ENCODE measurements at regions not wholly inside any gene's neighbourhood (a gene's known extent, or its start where the extent isn't known, plus 50 kb on each side); places are given as distances from the start of the nearest gene placed in this dataset.
"Not testable (repeated sequence)": the region's sequence is repeated elsewhere in the genome, so short reads cannot be mapped to it uniquely, and the experiment has no call there.

DNA sequence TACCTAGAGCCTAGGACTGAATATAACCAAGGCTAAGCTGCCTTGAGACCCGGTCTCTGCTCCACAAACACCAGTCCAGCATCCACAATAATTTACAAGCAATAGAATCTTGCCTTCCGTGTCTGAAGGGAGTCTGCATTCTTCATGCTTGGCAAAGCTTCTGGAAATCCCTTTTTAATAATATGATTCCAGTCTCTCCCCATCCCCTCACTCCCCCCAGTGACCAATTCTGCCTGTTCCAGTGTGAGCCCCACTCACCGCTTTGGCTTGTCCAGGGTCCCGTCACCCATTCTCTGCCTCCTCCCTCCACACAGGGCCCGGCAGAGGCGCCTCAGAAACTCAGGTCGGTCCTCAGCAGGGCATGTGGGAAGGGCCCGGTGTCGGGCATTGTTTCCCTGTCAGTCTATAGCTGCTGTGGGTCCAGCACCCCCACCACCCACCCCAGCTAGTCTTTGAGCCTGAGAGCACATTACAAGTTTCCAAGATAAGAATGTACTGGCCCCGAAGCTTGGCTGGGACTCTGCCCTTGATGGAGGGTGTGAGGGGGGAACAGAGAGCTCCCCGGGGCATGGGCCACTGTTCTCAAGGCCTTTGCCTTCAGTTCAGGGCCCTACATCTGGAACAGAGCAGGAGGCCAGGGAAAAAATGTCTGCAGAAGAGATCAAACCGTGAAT, 129.7 kb upstream of the MYCN start:
- no peak for DNase-seq

DNA sequence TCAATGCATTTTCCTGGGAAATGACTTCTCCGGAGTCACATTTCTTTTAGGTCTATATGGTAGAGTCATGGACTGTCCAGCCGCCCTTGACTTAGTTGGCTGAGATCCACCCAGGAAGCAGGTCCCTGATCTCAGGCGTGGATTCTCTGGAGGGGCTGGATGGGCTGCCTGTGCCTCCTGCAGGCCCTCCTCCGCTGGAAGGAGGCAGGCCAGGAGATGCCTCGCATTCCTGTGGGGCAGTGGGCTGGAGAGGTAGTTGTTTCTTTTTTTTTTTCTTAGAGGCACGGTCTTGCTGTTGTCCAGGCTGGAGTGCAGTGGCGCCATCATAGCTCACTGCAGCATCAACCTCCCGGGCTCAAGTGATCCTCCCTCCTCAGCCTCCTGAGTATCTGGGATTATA, 129.0 kb upstream of the MYCN start:
- no peak for DNase-seq

DNA sequence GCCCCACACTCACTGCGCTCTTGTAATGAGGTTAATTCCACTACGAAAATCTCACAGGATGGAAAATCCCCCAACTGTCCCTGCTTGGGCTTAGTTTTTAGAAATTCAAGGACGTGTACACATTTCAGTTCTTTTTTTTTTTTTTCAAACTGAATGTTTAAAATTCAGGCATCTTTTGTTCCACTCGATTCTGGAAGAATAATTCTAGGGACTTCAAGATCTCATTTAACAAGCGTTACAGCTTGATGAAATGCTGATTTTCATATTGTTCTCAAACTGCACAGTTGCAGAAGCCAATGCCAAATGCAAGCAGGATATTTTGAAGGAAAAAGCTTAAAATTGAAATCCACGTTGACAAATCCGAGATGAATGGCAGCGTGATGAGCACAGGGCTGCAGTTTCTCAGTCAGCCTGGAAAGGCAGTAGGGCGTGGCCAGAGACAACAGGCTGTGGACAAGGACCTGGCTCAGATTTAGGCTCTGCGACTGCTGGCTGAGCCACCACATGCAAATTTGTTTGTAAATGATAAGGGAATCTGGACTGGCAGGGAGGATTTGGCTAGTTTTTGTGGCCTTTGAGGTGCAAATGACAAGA, 128.1 kb upstream of the MYCN start:
- DNase-seq = no peak

- DNase-seq = no peak
Observed at GRCh38 chr2:15813481-15814266, 126.7 kb upstream of the MYCN start.

DNA sequence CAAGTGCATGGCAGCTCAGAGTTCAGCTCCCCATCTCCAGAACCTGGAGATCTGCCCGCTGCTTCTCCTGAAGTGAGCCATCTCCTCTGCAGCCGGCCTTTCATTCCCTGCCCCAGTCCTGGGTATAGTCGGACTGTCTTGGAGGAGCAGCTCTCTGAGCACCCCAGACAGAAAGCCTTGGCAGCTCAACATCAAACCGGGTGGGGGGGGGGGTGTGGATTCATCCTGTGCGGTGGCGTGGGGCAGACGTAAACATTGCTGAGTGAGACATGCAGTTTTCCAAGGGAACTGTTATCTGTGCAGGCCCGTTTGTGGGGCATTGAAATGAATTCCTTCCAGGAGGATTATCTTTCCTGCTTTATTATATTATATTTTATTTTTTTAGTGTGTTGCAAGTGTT, 125.9 kb upstream of the MYCN start:
- no peak for DNase-seq

- DNase-seq = no peak
Observed at GRCh38 chr2:15814946-15815345, 125.4 kb upstream of the MYCN start.

GRCh38 chr2:15816226-15816625, 124.1 kb upstream of the MYCN start:
- DNase-seq = no peak

DNA sequence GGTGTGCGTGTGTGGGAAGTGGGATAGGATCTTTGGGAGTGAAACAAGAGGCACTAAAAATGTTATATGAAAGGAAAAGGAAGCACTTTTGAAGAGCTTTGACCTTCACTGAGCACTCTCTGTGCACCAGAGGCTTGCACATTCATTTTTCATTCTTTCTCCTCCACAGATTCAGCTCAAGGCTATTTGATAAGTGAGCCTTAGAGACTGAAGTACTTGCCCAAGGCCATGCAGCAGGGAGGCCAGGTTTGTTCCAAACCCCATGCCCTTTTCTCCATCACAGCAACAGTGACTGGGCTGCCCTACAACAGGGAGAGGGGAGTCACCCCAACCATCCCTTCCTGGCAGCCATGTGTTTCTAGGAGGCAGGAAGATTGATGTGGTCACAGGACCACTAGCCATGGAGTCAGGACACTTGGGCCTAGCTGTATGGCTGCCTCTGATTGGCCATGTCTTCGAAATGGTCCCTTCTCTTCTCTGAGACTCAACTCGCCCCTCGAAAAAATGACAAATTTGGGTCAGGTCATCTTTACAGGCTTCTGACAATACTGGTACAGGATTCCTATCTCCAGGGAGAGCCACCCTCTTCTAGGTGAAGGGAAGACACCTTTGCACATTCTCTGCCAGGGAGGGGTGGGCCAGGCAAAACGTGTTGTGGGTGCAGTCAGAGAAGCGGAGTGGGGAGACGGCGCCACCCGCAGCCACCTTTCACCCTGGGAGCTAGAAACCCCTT, 123.5 kb upstream of the MYCN start:
- DNase-seq = no peak

DNA sequence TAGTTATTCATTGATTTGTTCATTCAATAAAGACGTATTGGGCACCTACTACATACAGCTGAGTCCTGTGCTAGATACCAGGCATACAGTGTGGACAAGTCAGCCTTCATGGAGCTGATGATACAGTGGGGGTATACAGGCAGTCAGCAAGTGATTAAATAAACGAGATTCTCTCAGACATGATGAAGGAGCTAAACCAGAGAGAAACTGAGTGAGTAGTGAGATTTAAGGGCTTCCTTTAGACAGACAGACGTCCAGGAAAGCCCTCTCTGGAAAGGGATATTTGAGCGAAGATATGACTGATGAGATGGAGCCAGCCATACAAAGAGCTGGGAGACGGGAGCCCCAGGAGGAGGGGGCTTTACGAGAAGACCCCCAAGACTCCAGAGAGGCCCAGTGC, 122.6 kb upstream of the MYCN start:
- no peak for DNase-seq

DNA sequence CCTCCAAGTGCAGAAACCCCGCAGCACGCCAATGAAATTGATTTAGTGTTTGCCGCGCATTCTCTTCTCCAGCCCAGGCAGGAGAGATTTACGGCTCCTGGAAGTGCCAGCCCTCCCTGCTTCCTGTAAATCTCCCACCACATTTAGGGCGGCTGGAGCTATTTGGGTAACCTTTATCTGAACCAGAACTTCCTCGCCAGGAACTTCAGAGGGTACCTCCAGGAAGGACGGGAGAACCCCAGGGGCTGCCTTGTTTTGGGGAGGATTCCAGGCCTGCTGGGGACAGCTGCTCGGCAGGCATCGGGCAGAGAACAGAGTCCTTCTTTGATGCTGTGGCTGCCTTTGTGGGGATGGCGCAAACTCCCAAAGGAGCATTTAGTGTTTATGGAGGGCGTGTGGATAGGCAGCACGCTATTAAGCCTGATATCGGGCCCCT, 122.0 kb upstream of the MYCN start:
- no peak for DNase-seq

DNA sequence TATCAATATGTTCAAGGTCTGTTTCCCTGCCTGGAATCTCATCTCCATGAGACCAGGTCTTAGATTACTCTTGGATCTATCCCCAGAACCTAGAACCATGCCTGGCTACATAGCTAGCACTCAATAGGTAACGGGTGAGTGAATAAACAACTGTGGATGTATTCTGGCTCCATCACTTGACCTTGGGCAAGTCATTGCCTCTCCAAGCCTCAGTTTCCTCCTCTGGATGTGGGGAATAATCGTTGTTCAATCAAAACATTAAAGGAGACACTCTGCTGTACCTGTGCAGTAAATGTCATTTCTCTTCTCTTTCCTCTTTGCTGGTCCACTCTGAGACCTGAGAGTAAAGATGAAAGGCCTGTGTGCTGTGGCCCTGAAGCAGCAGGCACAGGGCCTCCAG, 121.5 kb upstream of the MYCN start:
- DNase-seq = no peak

- DNase-seq = no peak
Observed at GRCh38 chr2:15819562-15820256, 120.6 kb upstream of the MYCN start.

DNA sequence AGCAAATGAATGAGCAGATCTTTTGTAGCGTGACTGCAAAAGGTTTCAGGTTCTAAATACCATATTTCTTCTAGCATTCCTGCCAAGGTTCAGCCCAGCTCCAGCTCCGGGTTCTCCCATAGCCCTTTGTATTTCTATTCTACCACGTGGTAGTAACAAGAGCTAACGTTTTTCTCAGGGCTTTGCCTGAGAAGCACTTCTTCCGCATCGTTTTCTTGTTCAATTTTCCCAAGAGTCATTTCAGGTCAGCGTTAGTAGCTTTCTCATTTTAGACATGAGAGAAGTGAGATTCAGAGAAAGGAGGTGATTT, 120.1 kb upstream of the MYCN start:
- DNase-seq = no peak

GRCh38 chr2:15820927-15821326, 119.4 kb upstream of the MYCN start:
- DNase-seq = no peak

- no peak for DNase-seq
Observed at GRCh38 chr2:15822151-15823044, 118.0 kb upstream of the MYCN start.

DNA sequence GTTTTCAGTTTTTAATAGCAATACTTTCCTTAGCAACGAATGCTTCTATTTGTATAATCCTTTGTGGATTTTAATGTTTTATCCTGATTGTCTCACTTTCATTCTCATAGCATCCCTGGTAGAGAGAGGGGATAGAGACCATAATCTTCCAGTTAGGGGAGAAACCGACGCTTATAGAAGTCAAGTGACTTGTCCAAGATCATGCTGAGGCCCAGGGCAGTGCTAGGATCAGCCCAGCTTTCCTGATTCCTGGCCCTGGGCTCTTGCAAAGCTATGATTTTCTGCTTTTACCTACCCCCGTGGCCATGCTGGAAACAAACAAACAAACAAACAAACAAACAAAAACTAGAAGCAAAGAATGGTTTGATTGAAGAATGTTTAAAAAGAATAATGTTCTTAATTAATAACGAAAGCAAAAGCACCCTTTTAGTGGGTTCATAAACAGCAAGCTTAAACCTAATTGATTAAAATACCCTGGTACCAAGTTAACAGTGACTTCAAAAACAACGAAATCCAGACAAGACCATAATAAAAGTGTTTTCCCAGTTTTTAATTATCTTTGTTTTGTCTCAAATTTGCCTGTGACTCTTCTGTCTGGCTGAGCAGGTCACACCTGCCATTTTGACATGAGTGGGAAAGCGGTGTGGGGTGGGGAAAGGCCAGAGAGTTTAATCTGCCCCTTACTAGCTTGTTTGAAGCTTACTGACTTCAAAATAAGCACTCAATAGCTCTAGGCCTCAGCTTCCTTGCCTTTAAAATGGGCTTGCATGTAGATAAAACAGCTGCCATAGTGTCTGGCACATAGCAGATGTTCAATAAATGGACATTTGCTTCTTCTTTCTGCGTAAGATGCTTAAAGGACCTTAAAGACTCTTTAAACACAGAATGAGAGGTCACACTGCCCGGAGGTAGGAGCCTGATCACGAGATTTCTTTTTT, 116.6 kb upstream of the MYCN start:
- no peak for DNase-seq

- not testable (repeated sequence) for DNase-seq
Observed at GRCh38 chr2:15824467-15824866, 115.9 kb upstream of the MYCN start.

- no peak for DNase-seq
Observed at GRCh38 chr2:15825276-15825980, 114.9 kb upstream of the MYCN start.

DNA sequence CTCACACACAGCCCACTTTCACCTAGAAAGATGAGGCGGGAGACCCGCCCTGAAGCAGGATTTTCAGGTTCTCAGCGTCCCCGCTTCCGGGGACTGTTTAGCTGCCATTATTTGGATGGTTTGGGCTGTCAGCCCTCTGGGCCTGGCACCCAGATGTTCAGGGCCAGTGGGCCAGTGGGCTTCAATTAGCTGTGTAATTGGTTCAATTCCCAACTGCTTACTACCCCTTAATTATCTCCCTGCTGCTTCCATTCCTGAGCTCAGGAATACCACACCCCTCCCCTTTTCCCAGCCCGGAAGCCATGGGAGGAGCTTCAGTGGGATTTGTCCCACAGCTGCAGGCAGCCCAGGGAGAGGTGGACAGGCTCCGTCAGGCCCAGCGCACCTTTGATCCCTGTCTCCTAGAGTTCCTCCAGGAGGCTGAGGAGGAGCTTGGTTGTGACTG, 114.1 kb upstream of the MYCN start:
- DNase-seq = no peak

DNA sequence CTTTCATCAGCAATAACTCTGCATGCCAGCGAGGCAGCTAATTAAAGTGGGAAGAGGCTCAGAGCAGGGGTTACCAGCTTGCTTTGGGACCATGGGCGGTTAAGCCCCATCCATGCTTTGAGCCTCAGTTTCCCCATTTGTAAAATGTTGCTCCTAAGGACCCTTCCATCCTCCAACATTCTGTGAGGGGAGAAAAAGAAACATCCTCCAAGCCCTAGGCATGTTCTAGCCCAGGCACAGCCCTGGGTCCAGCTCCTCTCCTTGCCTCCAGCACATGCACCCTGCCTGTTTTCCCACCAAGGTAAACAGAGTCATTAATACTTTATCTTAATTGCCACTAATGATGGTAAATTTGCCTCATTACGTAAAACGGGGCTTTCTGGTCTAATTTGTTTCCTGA, 113.3 kb upstream of the MYCN start:
- DNase-seq = no peak
